Brain microvascular endothelial cell (primary cell): ENCODE measurements at regions not wholly inside any gene's neighbourhood (a gene's known extent, or its start where the extent isn't known, plus 50 kb on each side); places are given as distances from the start of the nearest gene placed in this dataset.
A peak's percentile ranks its signal among the peaks of the same experiment; 100 is the strongest.

Experiments used
- DNase-seq: peaks from one replicate; pipeline ENCODE4 v3.0.0-alpha.2; 2020
- H3K27ac ChIP-seq: fragments of 250-450 bp; sonication (Bioruptor Pico); 2 replicates; pipeline ENCODE4 v1.5.1; 2020; ENCODE audit warnings: mild to moderate bottlenecking, moderate library complexity
- H3K27me3 ChIP-seq: fragments of 250-450 bp; sonication (Bioruptor Pico); replicated peaks from 2 replicates; pipeline ENCODE4 v1.5.1; 2020; ENCODE audit warnings: mild to moderate bottlenecking
- H3K36me3 ChIP-seq: fragments of 250-450 bp; sonication (Bioruptor Pico); replicated peaks from 2 replicates; pipeline ENCODE4 v1.5.1; 2020; ENCODE audit warnings: mild to moderate bottlenecking
- H3K4me3 ChIP-seq: 2 replicates; pipeline ENCODE4 v1.5.1; 2011; ENCODE audit warnings: low read depth, mild to moderate bottlenecking, control low read depth, low read length, moderate library complexity
- in situ Hi-C: cut with HindIII; loops from 2 replicates; pipeline ENCODE4 v1.10.0; 2017; ENCODE audit warnings: low sequenced_read_pairs, low pct_ligation_motif_present
- TF ChIP-seq, protein P1 (sequence below): IDR thresholded peaks from 2 replicates; pipeline ENCODE4 v1.5.1; 2011; ENCODE audit warnings: low read depth, mild to moderate bottlenecking, moderate library complexity, low read length, control low read depth, inconsistent platforms; ENCODE audit errors: missing control alignments

DNA sequence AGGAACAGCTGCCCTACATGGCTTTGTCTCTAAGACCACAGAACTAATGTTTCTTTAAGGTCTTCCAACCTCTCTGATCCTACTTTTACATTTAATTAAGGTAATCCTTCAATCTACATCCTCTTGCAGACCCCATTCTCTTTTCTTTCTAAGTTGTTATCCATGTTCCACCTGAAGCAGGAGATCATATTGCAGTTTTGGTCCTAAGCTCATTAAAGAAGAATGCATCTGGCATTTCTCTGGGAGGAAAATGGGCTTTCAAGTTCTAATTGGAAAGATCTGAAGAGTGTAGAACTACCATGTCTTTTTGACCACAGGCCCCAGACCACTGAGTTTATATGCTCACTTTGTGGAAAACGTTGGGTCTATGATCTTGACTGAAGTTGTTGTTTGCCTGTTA lies 111.2 kb downstream of the SEM1 start:
- H3K27me3 ChIP-seq: no peaks in the 10 kb centered on the region
- no peaks in the 10 kb centered on the region for H3K36me3 ChIP-seq
- no peak overlapping the region for H3K4me3 ChIP-seq
- in situ Hi-C loops: no loop called here
- no peak for DNase-seq
- TF ChIP-seq, protein P1, sequence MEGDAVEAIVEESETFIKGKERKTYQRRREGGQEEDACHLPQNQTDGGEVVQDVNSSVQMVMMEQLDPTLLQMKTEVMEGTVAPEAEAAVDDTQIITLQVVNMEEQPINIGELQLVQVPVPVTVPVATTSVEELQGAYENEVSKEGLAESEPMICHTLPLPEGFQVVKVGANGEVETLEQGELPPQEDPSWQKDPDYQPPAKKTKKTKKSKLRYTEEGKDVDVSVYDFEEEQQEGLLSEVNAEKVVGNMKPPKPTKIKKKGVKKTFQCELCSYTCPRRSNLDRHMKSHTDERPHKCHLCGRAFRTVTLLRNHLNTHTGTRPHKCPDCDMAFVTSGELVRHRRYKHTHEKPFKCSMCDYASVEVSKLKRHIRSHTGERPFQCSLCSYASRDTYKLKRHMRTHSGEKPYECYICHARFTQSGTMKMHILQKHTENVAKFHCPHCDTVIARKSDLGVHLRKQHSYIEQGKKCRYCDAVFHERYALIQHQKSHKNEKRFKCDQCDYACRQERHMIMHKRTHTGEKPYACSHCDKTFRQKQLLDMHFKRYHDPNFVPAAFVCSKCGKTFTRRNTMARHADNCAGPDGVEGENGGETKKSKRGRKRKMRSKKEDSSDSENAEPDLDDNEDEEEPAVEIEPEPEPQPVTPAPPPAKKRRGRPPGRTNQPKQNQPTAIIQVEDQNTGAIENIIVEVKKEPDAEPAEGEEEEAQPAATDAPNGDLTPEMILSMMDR: no peak
- H3K27ac ChIP-seq: no peak overlapping the region

DNA sequence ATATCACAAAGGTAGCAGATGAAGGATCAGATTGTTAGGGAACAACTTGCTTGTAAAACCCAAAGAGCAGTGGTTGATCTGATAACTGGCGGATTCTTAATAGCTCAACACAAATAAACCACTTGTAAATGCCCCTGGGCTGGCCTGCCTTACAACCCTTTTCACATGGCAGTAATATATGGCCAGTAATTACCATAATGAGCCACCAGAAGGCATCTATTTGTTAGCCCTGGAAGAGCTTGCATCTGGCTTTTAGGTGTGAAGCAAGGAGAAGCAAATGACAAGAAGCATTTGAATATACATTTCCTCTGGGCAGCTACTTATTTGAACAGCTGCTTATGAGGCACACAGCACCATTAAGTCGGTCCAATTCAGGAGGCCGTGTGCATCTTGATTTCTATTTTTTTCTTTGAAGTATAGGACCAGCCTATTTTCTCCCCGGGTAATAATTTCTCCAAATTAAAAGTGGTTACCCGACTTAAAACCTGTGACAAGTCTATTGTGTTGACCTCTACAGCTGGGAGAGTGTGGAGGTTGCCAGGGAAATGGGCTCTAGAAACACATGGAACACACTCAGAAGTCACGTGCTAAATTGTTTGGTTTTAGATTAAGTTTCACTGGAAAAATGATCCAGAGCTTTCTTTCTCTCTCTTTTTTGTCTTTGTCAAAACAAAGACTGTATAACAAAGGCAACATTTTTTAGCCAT lies 113.4 kb downstream of the SEM1 start:
- Histone ChIP-seq H3K36me3 (no peaks in the 10 kb centered on the region), H3K27me3 (no peaks in the 10 kb centered on the region)
- no peak for DNase-seq

DNA sequence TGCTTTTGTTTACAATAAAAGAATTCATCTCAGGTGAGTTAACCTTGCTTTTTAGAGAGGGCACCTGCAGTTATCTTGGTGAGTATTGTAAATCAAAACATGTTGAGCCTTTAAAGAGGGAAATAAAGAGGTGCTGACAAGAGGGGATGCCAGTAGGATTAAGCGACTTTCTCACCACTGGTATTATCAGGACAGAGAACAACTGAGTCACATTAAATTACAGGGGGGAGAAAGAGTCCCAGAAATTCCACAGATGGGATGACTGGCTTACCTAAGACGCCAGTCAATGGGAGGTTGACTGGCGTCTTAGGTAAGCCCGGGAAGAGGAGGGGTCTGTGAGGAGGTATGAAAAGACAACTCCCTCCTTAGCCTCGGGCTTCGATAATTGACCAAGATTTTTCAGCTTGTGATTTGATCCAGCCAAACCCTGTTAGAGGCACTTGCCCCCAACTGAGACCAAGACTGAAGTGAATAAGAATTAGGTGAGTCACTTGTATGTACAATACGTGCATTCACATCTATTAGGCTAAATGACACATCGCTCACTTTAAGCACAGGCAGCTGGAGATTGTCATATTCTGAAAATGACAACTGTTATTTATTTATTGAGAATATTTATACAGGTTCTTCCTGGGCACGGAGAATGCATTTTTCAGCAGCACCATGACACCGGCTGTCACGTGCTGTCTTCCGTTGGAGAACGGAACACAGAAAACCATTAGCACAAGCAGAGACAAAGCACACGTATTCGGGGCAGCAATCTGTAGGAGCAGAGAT lies 117.6 kb downstream of the SEM1 start:
- TF ChIP-seq, protein P1: no peak
- Histone ChIP-seq H3K4me3 (no peak overlapping the region), H3K27ac (no peak overlapping the region), H3K27me3 (no peaks in the 10 kb centered on the region), H3K36me3 (no peaks in the 10 kb centered on the region)
- no peak for DNase-seq
- in situ Hi-C loops: no loop called here

More for the DNA sequence above, 113.4 kb downstream of the SEM1 start:
- TF ChIP-seq, protein P1: peak; percentile 24
- in situ Hi-C loops: no loop called here
- H3K4me3 ChIP-seq: no peak overlapping the region
- H3K27ac ChIP-seq: no peak overlapping the region

DNA sequence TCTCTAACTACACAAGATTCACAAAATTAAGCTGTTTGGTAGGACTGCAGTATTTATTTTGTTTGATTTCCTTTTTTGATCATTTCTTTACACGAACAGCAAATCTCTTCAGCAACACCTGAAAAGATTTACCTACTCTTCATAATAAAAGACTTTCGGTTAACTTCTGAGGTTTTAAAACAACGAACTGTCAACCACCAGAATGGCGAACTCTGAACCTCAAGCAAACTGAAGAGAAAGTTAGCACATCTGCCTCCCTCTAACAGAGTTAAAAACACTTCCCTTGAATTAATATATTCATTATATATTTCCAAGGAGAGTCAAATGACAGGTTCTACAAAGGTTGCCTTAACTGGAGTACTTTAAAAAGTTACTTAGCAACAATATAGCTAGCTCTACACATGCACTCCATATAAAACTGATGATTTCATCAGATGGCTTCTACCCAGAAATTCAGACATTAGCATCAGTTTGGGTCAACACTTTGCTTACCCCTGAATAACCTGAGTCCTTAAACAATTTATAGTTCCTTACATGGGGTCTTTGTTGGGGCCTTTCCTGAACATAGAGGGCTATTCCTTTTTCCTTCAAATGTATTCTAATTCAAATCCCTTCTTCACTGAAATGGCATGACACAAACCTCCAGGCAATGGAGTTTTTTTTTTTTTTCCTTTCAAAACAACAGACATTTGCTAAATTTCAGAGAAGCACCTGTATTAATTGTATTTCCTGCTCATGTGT lies 118.3 kb downstream of the SEM1 start:
- H3K27me3 ChIP-seq: no peaks in the 10 kb centered on the region
- H3K36me3 ChIP-seq: no peaks in the 10 kb centered on the region
- TF ChIP-seq, protein P1: no peak
- DNase-seq: no peak
- no peak overlapping the region for H3K27ac ChIP-seq
- in situ Hi-C loops: no loop called here
- no peak overlapping the region for H3K4me3 ChIP-seq

DNA sequence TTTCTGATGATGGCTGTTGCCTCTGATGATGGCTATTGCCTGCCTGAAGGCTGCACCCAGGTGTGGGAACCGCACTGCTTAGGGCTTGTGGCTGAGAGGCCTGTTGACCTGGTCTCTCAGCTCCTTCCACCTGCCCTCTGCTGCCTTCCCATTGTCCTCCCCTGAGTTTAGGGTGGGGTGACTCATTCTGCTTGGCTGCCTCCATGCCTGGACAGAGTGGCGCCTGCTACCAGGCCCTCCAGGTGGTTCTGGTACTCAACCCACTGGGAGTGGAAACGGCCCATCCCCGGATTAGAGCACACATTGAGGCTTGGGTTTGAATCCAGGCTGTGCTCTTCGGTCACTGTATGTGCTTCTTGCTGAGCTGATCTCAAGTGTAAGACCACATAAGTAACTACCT lies 120.6 kb downstream of the SEM1 start:
- H3K27me3 ChIP-seq: no peaks in the 10 kb centered on the region
- TF ChIP-seq, protein P1: no peak
- no peak overlapping the region for H3K27ac ChIP-seq
- no peak overlapping the region for H3K4me3 ChIP-seq
- in situ Hi-C loops: no loop called here
- DNase-seq: no peak
- no peaks in the 10 kb centered on the region for H3K36me3 ChIP-seq
